ENCODE measurements at regions not wholly inside any gene's neighbourhood (a gene's known extent, or its start where the extent isn't known, plus 50 kb on each side); places are given as distances from the start of the nearest gene placed in this dataset.
A peak's percentile ranks its signal among the peaks of the same experiment; 100 is the strongest.

DNA sequence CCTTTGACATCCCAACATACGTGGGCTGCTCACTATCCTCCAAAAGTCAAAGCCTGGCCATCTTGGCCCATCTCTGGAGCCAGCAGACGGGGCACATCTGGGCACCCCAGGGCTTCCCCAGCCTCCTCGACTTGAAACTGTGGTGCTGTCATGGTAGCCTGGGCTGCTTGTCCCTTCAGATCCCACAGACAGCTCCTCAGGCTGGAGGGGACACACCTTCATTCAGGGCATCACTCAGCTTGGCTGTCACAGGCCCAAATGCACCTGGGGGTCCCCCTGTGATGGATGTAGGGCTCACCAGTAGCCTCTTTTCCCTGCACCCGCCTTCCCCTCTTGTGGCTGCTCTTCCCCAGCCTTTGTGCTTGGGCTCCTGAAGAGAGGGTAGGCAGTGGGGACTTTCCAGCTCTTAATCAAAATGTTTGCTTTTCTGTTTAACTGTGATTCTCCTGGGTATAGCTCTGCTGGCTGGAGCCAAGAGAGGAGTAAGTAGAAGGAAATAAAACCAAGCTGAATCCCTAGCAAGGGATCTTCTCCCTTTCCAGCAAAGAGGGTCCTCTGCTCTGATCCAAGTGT is 92.3 kb downstream of the GYPC start:
- DNase-seq, result no peak

DNA sequence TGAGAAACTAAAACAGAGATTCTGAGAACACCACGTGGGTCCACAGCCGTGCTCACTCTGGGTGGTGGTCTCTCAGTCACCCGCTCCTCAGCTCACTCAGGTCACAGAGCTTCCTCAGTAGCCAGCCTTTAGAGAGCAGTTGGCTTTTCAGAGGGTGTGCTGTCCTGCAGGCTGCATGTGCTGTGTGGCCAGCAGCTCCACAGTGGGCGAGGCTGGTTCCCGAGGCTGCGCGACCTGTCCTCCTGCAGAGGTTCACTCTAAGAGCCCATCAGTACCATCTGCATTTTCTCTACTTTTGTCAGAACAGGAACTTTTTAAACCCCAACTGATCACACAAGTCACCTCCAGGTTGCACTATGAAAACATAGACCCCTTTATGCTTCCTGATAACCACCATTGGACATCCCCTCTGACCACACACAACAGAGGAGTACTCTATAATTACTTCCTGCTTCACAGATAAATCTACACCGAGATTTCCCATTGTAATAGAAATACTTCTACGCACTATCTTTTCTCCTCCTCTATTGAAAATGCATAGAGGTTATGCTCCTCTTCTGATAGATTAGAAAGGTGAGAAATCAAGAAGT is 93.1 kb downstream of the GYPC start:
- DNase-seq, result no peak

DNA sequence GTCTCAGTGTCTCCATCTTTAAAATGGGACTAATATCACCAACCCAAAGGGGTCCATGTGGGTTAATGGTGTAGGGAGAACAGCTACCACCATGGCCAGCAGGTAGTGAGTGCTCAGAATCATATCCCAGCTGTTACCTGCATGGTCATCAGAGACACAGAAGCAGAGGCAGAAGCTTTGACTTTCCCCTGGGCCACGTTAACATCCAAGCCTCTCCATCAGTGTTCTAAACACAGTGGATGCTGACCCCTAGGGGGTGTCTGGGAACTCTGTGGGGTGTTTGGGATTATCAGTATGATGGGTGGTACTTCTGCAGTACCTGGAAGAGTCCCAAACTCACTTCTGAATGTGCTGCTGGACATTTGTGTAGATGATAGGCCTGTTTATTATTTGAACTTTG is 93.6 kb downstream of the GYPC start:
- peak; percentile 55 for DNase-seq

DNA sequence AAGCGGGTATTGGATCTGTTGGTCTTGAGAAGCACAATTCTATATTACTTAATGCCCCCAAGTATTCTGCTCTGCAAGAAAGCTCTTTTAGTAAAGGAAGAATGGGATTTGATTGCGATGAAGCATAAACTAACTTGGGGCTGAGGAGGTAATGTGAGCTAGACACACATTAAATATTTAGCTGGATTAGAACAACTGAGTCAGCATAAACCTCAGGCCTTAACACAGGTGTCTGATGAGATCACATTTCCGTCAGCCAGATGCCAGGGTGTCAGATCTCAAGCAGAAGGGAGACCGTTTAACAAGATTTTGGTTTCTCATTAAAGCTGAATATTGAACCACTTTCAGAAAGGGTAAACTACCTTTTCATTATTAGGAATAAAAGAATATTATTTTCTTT is 94.5 kb downstream of the GYPC start:
- no peak for DNase-seq

DNA sequence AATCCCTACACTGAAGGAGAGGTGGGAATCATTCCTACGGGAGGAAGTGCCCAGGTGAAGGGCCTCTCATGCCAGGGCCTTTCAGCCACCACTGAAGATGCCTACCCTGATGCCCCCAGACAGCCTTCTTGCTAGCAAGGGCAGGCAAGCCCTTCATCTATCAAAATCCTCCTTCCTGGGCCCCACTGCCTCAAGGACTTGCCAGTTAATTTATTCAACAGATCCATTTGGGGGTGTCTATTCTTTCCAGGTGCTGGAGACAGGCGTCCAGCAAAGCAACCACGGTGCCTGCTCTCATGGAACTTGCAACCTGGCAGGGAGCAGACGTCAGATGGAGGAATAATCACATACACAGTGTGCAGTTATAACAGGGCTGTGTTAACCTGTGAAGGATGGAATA is 95.5 kb downstream of the GYPC start:
- DNase-seq, result no peak

DNA sequence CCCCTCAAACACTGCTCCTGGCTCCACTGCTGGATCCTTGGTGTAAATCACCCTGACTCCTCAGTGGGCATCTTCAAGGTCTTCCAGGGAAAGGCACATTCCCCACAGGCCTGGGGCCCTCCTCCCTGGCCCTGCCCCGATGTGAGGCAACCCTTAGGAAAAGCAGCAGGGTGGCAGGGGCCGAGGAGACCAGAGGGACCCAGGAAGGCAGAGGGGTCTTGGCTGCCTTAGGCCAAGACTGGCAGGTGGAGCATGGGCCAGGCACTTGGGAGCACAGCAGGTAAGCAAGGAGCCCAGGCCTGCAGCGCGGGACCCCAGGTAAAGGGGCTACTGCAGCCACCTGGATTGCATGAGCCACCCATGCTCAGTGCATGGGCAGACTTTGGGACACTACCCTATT is 96.9 kb downstream of the GYPC start:
- no peak for DNase-seq

DNA sequence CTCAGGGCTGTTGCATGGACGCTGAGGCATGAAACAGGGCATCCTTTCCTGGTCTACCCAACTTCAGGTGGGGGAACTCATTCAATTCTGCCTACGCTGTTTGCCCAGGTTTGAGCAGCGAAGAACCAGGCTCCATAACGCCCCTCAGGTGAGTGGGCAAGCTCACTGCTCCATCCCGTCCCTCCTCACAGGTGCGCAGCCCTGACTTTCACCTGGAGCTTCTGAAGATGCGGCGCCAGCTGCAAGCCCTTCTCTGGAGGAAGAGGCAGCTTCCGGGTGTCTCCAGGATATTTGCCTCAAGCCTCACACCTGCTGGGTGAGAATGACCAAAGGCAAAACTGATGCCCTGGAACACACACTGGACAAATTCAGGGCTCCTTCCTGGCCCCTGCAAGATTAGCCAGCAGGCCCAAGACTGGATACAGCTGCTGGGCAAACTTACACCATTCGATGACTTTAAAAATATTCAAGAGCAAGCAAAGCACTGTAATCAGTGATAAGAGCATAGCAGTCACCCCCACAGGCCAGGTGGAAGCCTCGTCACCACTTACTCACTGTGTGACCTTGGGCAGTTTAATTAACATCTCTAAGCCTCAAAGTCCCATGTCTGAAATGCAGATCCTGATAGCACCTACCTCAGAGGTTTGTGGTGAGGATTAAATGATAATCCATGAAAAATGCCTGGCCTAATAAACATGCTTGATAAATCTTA is 97.7 kb downstream of the GYPC start:
- no peak for DNase-seq

DNA sequence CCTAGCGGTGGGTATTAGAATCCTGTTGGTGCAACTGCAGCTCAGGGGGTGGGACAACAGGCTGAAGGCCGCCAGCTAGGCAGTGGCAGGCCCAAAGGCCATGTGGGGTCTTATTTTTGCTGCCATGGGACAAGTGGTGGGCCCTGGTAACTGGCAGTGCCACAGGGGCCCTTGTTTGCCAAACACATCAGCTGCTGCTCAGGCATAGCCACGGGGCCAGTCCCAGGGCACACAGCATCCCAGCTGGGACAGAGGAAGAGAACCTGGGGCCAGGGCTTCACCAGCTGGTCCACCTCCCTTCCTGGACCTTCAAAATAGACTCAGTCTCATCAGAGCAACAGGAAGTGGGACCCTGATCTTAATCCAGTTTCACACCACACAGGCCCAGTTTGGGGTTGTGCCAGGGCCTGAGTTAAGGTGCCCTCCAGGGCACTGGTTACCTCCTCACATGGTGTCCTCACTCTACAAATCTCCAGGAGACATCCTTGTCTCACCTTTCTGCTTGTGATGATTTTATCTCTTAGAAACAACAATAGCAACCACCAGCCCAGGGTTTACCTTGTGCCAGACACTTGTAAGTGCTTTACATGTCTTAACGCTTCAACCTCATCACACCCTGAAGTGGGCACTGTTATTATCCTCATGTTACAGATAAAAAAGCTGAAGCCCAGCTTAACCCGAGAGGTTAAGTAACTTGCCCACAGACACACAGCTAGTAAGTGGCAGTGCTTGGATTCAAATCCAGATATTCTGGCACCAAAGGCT is 98.5 kb downstream of the GYPC start:
- no peak for DNase-seq

DNA sequence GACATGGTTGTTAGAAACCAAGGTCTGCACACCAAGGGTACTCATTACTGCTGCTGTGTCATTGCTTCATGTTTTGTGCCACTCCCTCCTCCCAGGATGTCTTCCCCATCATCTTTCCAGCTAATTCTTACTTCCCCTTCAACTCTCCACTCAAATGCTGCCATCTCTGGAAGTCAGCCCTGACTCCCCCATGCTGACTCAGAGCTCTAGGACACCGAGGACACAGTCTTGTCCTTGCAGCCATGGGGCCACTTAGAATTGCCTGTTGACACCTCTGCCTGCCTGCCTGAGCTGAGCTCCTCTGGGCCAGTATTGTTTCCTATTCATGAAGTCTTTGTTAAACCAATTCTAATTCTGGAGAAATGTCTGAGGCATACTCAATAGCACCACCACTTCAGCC is 100.2 kb downstream of the GYPC start:
- no peak for DNase-seq

DNA sequence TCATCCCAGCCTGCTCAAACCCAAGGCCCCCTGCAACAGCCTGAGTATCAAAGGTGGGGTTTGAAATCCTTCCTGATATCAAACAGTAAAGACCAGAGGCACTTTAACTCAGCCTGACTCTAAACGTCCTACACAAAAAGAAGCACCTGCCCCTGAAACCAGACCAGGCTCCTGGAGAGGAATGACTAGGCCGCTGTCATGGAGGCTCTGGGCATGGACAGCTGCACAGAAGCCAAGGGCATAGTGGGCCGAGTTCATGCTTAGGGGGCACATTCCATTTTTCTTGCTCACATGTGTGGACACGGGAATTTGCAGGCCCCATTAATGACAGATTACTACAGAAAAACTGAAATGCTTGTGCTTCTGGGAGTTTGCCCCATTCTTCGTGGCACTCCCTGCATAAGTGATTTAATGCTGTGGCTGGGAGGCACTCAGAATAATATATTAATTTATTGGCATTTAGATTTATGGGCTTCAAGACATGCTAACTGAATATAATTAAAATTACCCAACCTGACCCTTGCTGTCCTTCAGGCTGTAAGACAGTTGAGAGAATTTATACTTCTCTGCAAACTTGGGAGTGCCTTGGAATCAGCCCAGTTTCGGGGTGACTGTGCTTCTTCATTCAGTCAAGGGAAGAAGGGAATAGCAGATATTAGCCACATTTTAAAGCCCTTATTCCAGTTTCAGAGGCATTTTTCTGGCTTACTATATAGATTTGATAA is 105.5 kb downstream of the GYPC start:
- no peak for DNase-seq

DNA sequence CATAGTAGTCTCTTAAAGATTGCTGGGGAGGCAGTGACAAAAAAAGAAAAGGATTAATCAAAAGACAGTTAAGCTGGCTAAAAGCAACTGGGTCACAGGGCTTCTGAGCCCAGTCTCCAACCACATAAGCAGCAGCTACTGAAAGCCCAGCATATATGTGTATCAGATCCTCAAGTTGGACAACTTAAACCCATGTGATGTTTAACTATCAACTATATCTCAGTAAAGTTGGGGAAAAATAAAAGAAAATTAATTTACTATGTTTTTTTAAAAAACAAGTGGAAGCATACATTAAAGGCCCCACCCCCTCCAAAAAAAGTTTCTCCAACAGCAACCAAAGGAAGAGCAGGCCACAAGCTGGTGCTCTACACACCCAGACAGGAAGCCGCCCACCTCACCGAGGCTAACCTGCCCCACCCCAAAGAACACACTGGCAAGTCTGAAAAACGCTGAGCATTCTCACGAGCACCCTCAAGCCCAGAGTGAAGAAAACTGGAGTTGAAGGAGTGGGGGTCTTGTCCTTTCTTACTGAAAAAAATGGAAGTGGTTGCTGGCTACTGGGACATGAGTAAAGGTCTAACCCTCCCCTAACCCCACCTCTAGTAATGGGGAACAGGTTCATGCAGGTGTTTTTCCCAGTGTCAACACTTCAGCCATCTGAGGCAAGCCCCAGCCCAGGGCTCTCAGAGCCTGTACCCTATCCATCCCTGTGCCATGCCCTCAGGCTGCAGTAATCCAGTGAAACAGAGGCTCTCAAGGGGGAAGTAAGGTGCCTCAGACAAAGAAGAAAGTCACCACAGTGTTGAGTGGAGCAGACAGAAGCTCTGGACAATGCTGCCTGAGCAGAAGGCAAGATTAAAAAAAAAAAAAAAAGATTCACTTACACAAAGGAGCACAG is 106.3 kb downstream of the GYPC start:
- no peak for DNase-seq

DNA sequence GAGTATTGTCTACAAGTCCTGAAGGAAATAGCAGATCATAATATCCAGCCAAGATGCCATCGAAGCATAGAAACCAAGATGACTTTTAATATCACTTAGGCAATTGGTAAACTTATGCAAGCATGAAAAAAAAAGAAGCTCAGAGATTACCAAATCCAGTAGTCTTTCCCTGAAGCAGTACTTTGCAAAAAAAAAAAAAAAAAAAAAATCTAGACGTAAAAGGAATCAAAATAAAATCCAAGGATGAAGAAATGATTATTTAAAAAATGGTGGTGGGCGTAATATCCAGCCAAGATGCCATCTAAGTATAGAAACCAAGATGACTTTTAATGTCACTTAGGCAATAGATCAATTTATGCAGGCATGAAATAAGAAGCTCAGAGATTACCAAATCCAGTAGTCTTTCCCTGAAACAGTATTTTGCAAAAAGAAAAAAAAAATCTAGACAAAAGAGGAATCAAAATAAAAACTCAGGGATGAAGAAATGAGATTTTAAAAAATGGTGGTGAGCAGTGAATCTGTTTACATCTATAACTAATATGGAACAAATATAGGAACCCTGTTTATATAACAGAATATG is 108.8 kb downstream of the GYPC start:
- no peak for DNase-seq

DNA sequence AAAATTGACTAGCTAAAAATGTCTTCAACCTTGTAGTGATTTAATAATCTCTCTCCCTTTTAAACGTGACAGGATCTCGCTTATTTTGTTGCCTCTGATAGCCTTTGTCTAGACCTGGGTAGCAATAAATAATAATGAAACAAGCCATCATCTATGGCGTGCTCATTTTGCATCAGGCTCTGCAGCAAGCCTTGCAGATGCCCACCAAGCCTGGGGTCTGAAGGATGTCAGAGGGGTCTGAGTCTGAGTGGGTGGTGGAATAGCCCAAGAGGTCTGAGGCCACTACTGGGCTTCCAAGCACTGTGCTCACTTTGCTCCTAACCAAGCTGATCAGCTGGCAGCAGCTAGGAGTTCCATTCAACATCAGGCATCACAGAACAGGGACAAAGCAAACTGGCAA is 109.4 kb downstream of the GYPC start:
- DNase-seq, result no peak

DNA sequence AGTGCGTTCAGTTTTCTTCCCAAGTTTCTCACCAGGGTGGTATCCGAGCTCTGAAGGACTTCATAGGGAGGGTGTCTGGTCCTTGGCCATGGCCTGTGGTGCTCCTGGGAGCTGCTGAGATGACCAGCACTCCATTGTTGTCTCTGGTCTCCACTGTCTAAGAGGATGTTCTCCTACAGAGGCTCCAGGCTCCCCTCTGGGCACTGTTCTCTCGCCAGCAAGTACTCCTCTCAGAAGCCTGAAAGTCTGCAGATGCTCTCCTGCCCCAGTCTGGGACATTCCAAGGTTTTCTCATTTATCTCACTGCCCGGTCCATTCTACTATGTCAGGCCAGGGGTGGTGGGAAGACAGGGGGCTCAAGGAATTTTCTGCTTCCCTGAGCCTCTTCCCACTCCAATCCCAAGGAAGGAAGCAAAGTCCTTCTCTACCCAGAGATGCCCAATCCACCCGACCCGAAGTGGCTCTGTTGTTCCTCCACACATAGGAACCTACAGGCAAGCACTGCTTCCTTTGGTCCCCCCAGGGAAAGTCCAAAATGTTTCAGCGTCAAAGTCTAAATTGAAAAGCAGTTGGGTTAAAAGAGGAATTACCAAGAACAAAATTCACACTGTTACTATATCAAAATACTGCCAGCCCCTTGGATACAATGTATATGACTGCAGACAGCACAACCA is 110.5 kb downstream of the GYPC start:
- no peak for DNase-seq

DNA sequence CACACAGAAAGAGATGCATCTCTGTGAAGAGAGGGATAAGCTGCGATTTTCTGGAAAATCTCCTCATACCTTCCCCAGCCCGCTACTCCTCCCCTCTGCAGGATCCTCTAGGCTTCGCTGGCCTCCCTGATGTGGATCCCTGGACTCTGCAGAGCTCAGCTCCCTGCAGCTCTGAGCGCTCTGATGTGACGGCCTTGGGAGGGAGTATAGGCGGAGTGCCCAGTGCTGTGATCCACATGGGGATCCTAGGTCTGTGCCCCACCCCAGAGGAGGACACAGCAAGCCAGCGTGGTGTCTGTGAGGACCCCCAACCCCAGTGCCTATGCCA is 111.0 kb downstream of the GYPC start:
- no peak for DNase-seq

DNA sequence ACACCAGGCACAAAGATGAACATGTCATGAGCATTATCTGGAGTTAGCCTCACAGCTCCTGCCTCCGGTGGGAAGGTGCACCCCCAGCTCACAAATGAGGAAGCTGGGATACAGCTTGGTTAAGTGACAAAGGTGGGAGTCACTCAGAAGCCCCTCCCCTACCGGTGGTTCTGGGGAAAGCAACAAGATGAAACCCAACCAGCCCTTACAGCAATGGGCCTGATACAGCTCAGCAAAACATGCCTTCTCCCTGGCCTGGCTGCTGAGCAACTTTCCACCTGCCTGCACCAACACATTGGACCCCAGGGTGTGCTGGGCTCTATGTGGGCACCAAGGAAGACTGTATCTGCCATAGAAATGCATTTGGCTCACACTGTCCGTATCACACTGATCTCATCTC is 113.2 kb downstream of the GYPC start:
- no peak for DNase-seq

DNA sequence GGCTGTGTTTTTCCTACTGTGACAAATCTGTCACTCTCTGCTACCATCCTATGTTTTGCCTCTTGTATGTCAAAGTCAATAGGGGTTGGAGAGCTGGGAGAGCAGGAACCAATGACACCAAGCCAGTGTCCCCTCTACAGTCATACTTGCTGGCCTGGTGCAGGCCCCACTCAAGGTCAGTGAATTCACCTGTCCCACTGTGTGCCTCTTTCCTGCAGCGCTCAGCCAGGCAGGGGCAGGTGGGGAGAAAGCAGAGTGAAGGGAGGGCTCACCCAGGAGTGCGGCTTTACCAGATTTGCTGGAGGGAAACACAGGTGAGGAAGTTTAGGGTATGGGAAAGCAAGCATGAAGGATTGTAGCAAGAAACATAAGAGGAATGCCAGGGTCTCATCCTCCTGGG is 114.5 kb downstream of the GYPC start:
- no peak for DNase-seq

DNA sequence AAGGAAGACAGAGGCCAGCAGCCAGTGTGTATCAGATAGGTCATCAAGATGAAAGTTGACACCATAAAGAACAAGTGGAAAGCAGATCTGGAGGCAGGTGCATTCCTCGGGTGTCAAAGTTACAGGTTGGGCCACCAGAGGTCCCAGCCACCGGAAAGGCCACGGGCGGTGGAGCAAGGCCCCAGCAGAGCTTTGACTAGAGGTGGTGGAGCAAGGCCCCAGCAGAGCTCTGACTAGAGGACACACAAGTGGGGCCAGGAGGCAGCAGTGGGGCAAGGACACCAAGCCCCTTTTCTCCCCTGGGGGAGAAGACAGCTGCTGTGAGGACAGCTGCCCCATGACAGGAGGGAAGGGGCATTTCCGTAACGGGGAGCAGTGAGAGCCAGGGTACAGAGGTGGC is 115.1 kb downstream of the GYPC start:
- no peak for DNase-seq

DNA sequence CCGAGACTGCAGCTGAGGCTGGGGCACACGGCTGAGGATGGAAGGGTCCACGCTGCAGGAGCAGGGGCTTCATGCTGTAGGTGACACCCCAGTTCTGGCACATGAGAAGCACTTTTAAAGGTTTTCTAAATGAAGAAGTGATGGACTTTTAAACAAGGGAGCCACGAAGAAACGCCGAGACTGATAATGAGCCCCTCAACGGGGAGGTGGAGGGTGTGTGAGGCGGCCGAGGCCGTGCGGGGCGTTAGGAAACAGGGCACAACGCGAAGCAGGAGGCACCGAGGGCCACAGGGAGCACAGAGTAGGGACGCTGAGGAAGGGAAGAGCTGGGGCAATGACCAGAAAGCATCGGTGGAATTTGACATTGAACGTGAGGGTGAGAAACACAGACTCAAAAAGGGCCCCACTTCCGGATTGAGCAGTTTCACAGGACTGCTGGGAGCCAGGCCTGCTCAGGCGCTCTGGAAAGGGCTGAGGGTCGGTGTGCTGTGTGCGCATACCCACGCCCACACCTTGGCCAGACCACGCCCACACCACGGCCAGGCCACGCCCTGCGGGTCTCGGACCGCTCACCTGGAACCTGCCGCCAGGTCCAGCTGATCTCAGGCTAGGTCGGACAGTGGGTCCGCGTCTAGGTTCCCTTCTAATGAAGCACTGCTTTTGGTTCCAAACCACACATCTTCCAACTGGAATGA is 115.7 kb downstream of the GYPC start:
- no peak for DNase-seq

DNA sequence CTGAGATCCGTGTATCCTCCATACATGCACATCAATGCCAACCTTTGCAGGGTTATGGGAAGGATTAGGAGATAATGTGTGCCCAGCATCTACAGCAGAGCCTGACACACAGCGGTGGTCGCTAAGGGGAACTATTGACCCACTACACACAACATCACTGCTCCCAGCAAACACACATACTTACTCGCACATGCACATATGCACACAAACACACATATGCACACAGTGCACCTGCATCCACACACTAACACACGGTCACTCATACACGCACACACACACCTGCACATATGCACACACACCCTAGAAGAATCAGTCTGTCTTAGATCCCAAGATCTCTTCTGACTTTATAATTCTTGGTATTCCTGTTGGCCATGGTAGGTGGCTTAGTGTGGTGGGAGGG is 118.3 kb downstream of the GYPC start:
- DNase-seq, result no peak

DNA sequence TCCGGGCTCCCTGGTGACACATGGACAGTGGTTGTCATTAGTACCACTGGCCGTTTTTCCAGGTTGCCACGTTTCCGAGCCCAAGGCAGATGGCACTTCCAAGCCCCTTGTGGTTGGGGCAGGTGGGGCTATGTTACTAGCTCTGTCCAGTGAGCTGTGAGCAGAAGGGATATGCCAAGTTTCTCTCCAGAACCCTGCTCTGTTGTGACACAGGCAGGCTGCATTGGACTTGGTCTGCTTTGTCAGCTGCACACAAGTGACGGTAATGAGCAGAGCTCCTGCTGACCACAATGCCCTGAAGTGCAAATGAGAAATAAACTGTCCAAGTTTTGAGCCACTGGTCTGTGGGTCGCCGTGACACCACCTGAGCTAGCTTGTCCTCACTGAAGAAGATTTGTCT is 118.8 kb downstream of the GYPC start:
- no peak for DNase-seq

Measured in hematopoietic multipotent progenitor cell treated with erythropoietin and hydrocortisone succinate and interleukin-3 and kit ligand, for 8 days (in vitro differentiated cells).